Muscle layer of duodenum (tissue), 2 donors: ENCODE measurements at regions not wholly inside any gene's neighbourhood (a gene's known extent, or its start where the extent isn't known, plus 50 kb on each side); places are given as distances from the start of the nearest gene placed in this dataset.

Experiments
- H3K27ac ChIP-seq: one replicate; pipeline ENCODE4 v1.7.0; 2013; ENCODE audit warnings: mild to moderate bottlenecking, low read length
- H3K27me3 ChIP-seq: one replicate; pipeline ENCODE4 v1.7.0; 2013; ENCODE audit warnings: low read depth, mild to moderate bottlenecking, control low read depth, low read length
- H3K36me3 ChIP-seq, 2 donors: one replicate each; pipeline ENCODE4 v1.7.0; 2013; ENCODE audit warnings: low read length in 2 of 2, control low read depth in 1 of 2, mild to moderate bottlenecking in 1 of 2; ENCODE audit not compliant: insufficient read depth in 2 of 2, control insufficient read depth in 1 of 2
- H3K4me1 ChIP-seq, 2 donors: one replicate each; pipeline ENCODE4 v1.7.0; 2013; ENCODE audit warnings: low read length in 2 of 2, mild to moderate bottlenecking in 2 of 2, control low read depth in 1 of 2, moderate library complexity in 1 of 2; ENCODE audit not compliant: insufficient read depth in 2 of 2, control insufficient read depth in 1 of 2
- H3K4me3 ChIP-seq, 2 donors: one replicate each; pipeline ENCODE4 v1.7.0; 2013; ENCODE audit warnings: low read length in 2 of 2, low read depth in 1 of 2, mild to moderate bottlenecking in 1 of 2
- H3K9me3 ChIP-seq, 2 donors: one replicate each; pipeline ENCODE4 v1.7.0; 2013; ENCODE audit warnings: low read length in 2 of 2, control low read depth in 1 of 2, mild to moderate bottlenecking in 1 of 2; ENCODE audit not compliant: control insufficient read depth in 1 of 2
- donor health status: healthy.

GRCh38 chr12:83676781-83677295, 990.1 kb downstream of the TMTC2 start:
- Histone ChIP-seq H3K9me3 (no peaks in the 10 kb centered on the region), H3K27me3 (no peaks in the 10 kb centered on the region), H3K36me3 (no peaks in the 10 kb centered on the region), H3K4me3 (no peak overlapping the region), H3K27ac (no peak overlapping the region), H3K4me1 (no peaks in the 10 kb centered on the region)

- no peaks in the 10 kb centered on the region for H3K9me3 ChIP-seq
- H3K36me3 ChIP-seq: no peaks in the 10 kb centered on the region
- H3K27me3 ChIP-seq: no peaks in the 10 kb centered on the region
- H3K27ac ChIP-seq: no peak overlapping the region
- H3K4me3 ChIP-seq: no peak overlapping the region
- no peaks in the 10 kb centered on the region for H3K4me1 ChIP-seq
Measured at GRCh38 chr12:83666690-83667089, 980.0 kb downstream of the TMTC2 start.

GRCh38 chr12:83665634-83666218, 979.0 kb downstream of the TMTC2 start:
- Histone ChIP-seq H3K9me3 (no peaks in the 10 kb centered on the region), H3K4me1 (no peaks in the 10 kb centered on the region), H3K27ac (no peak overlapping the region), H3K4me3 (no peak overlapping the region), H3K36me3 (no peaks in the 10 kb centered on the region), H3K27me3 (no peaks in the 10 kb centered on the region)

GRCh38 chr12:83664650-83665049, 977.9 kb downstream of the TMTC2 start:
- Histone ChIP-seq H3K36me3 (no peaks in the 10 kb centered on the region), H3K27me3 (no peaks in the 10 kb centered on the region), H3K4me1 (no peaks in the 10 kb centered on the region), H3K9me3 (no peaks in the 10 kb centered on the region), H3K4me3 (no peak overlapping the region), H3K27ac (no peak overlapping the region)

- Histone ChIP-seq H3K27ac (no peak overlapping the region), H3K27me3 (no peaks in the 10 kb centered on the region), H3K4me3 (no peak overlapping the region), H3K9me3 (no peaks in the 10 kb centered on the region), H3K36me3 (no peaks in the 10 kb centered on the region), H3K4me1 (no peaks in the 10 kb centered on the region)
Measured at GRCh38 chr12:83660727-83661358, 974.1 kb downstream of the TMTC2 start.

- no peaks in the 10 kb centered on the region for H3K27me3 ChIP-seq
- H3K27ac ChIP-seq: no peak overlapping the region
- H3K9me3 ChIP-seq: no peaks in the 10 kb centered on the region
- no peaks in the 10 kb centered on the region for H3K36me3 ChIP-seq
- H3K4me3 ChIP-seq: no peak overlapping the region
- H3K4me1 ChIP-seq: no peaks in the 10 kb centered on the region
Measured at GRCh38 chr12:83659321-83659720, 972.6 kb downstream of the TMTC2 start.

GRCh38 chr12:83656004-83656403, 969.3 kb downstream of the TMTC2 start:
- Histone ChIP-seq H3K9me3 (peaks cover under 1% of the 10 kb centered on the region in 2 donors), H3K4me3 (no peak overlapping the region), H3K4me1 (no peaks in the 10 kb centered on the region), H3K27ac (no peak overlapping the region), H3K36me3 (no peaks in the 10 kb centered on the region), H3K27me3 (no peaks in the 10 kb centered on the region)

- Histone ChIP-seq H3K36me3 (no peaks in the 10 kb centered on the region), H3K4me1 (no peaks in the 10 kb centered on the region), H3K4me3 (no peak overlapping the region), H3K27me3 (no peaks in the 10 kb centered on the region), H3K9me3 (no peaks in the 10 kb centered on the region), H3K27ac (no peak overlapping the region)
Measured at GRCh38 chr12:83642205-83642604, 955.5 kb downstream of the TMTC2 start.

GRCh38 chr12:83641789-83642188, 955.1 kb downstream of the TMTC2 start:
- Histone ChIP-seq H3K36me3 (no peaks in the 10 kb centered on the region), H3K9me3 (no peaks in the 10 kb centered on the region), H3K4me3 (no peak overlapping the region), H3K27ac (no peak overlapping the region), H3K27me3 (no peaks in the 10 kb centered on the region), H3K4me1 (no peaks in the 10 kb centered on the region)

- H3K4me1 ChIP-seq: no peaks in the 10 kb centered on the region
- no peaks in the 10 kb centered on the region for H3K36me3 ChIP-seq
- H3K9me3 ChIP-seq: no peaks in the 10 kb centered on the region
- H3K4me3 ChIP-seq: no peak overlapping the region
- no peaks in the 10 kb centered on the region for H3K27me3 ChIP-seq
- H3K27ac ChIP-seq: no peak overlapping the region
Measured at GRCh38 chr12:83634726-83635267, 948.1 kb downstream of the TMTC2 start.

- H3K4me1 ChIP-seq: no peaks in the 10 kb centered on the region
- H3K4me3 ChIP-seq: no peak overlapping the region
- H3K27ac ChIP-seq: no peak overlapping the region
- H3K36me3 ChIP-seq: no peaks in the 10 kb centered on the region
- no peaks in the 10 kb centered on the region for H3K27me3 ChIP-seq
- no peaks in the 10 kb centered on the region for H3K9me3 ChIP-seq
Measured at GRCh38 chr12:83630526-83630925, 943.8 kb downstream of the TMTC2 start.
